Activated T-cell treated with anti-CD3 and anti-CD28 coated beads, Interleukin-2, amount 50 U/mL, for 24 hours (primary cell): ENCODE measurements at regions not wholly inside any gene's neighbourhood (a gene's known extent, or its start where the extent isn't known, plus 50 kb on each side); places are given as distances from the start of the nearest gene placed in this dataset.

ENCODE experiments used
- DNase-seq: peaks from one replicate; pipeline ENCODE4 v3.0.0-alpha.2; 2020
- H3K27ac Mint-ChIP-seq: 2 replicates; pipeline ENCODE4 v1.8.0; 2020; ENCODE audit warnings: mild to moderate bottlenecking, mixed read lengths
- H3K27me3 Mint-ChIP-seq: 2 replicates; pipeline ENCODE4 v1.8.0; 2020; ENCODE audit warnings: mixed read lengths
- H3K36me3 Mint-ChIP-seq: 2 replicates; pipeline ENCODE4 v1.8.0; 2020; ENCODE audit warnings: low read depth, mixed read lengths
- H3K4me1 Mint-ChIP-seq: 2 replicates; pipeline ENCODE4 v1.8.0; 2020; ENCODE audit warnings: low read depth, mixed read lengths
- H3K4me3 Mint-ChIP-seq: 2 replicates; pipeline ENCODE4 v1.8.0; 2020; ENCODE audit warnings: mild to moderate bottlenecking, moderate library complexity, mixed read lengths
- H3K9me3 Mint-ChIP-seq: 2 replicates; pipeline ENCODE4 v1.8.0; 2020; ENCODE audit warnings: mixed read lengths

GRCh38 chr9:86843206-86843605, 104.1 kb downstream of the GAS1 start:
- DNase-seq: no peak
- H3K9me3 Mint-ChIP-seq: no peaks in the 10 kb centered on the region
- H3K4me1 Mint-ChIP-seq: no peaks in the 10 kb centered on the region
- H3K4me3 Mint-ChIP-seq: no peak overlapping the region
- H3K27ac Mint-ChIP-seq: no peak overlapping the region
- peaks cover 15% of the 10 kb centered on the region for H3K27me3 Mint-ChIP-seq
- no peaks in the 10 kb centered on the region for H3K36me3 Mint-ChIP-seq

GRCh38 chr9:86842573-86842972, 104.7 kb downstream of the GAS1 start:
- no peak for DNase-seq
- no peaks in the 10 kb centered on the region for H3K4me1 Mint-ChIP-seq
- H3K4me3 Mint-ChIP-seq: no peak overlapping the region
- H3K27me3 Mint-ChIP-seq: peaks cover 15% of the 10 kb centered on the region
- H3K27ac Mint-ChIP-seq: no peak overlapping the region
- no peaks in the 10 kb centered on the region for H3K36me3 Mint-ChIP-seq
- H3K9me3 Mint-ChIP-seq: no peaks in the 10 kb centered on the region

- no peaks in the 10 kb centered on the region for H3K36me3 Mint-ChIP-seq
- no peak overlapping the region for H3K27ac Mint-ChIP-seq
- H3K4me3 Mint-ChIP-seq: no peak overlapping the region
- H3K27me3 Mint-ChIP-seq: peaks cover 30% of the 10 kb centered on the region
- DNase-seq: no peak
- no peaks in the 10 kb centered on the region for H3K9me3 Mint-ChIP-seq
- no peaks in the 10 kb centered on the region for H3K4me1 Mint-ChIP-seq
Observed at GRCh38 chr9:86839522-86839921, 107.8 kb downstream of the GAS1 start.

GRCh38 chr9:86838519-86839497, 108.5 kb downstream of the GAS1 start:
- Mint-ChIP-seq H3K4me1 (no peaks in the 10 kb centered on the region), H3K9me3 (no peaks in the 10 kb centered on the region), H3K27me3 (peaks cover 30% of the 10 kb centered on the region)

GRCh38 chr9:86837345-86837744, 110.0 kb downstream of the GAS1 start:
- no peak overlapping the region for H3K4me3 Mint-ChIP-seq
- no peak for DNase-seq
- peaks cover 28% of the 10 kb centered on the region for H3K27me3 Mint-ChIP-seq
- H3K27ac Mint-ChIP-seq: no peak overlapping the region
- no peaks in the 10 kb centered on the region for H3K36me3 Mint-ChIP-seq
- H3K4me1 Mint-ChIP-seq: no peaks in the 10 kb centered on the region
- H3K9me3 Mint-ChIP-seq: no peaks in the 10 kb centered on the region

More at GRCh38 chr9:86838519-86839497, 108.5 kb downstream of the GAS1 start:
- H3K4me3 Mint-ChIP-seq: no peak overlapping the region
- H3K36me3 Mint-ChIP-seq: no peaks in the 10 kb centered on the region
- H3K27ac Mint-ChIP-seq: no peak overlapping the region
- DNase-seq: no peak

GRCh38 chr9:86836797-86837196, 110.5 kb downstream of the GAS1 start:
- Mint-ChIP-seq H3K27me3 (peaks cover 30% of the 10 kb centered on the region), H3K4me3 (no peak overlapping the region), H3K27ac (no peak overlapping the region), H3K36me3 (no peaks in the 10 kb centered on the region), H3K9me3 (no peaks in the 10 kb centered on the region), H3K4me1 (no peaks in the 10 kb centered on the region)
- no peak for DNase-seq

- no peaks in the 10 kb centered on the region for H3K36me3 Mint-ChIP-seq
Observed at GRCh38 chr9:86836266-86836665, 111.0 kb downstream of the GAS1 start.

GRCh38 chr9:86830356-86830755, 117.0 kb downstream of the GAS1 start:
- H3K4me3 Mint-ChIP-seq: no peak overlapping the region
- no peaks in the 10 kb centered on the region for H3K9me3 Mint-ChIP-seq
- no peaks in the 10 kb centered on the region for H3K4me1 Mint-ChIP-seq
- H3K36me3 Mint-ChIP-seq: no peaks in the 10 kb centered on the region
- DNase-seq: no peak
- H3K27me3 Mint-ChIP-seq: peaks cover 9% of the 10 kb centered on the region
- no peak overlapping the region for H3K27ac Mint-ChIP-seq

More at GRCh38 chr9:86836266-86836665, 111.0 kb downstream of the GAS1 start:
- DNase-seq: no peak
- no peak overlapping the region for H3K4me3 Mint-ChIP-seq
- H3K9me3 Mint-ChIP-seq: no peaks in the 10 kb centered on the region
- no peak overlapping the region for H3K27ac Mint-ChIP-seq
- peaks cover 30% of the 10 kb centered on the region for H3K27me3 Mint-ChIP-seq
- H3K4me1 Mint-ChIP-seq: no peaks in the 10 kb centered on the region

- Mint-ChIP-seq H3K4me1 (no peaks in the 10 kb centered on the region), H3K27me3 (peaks cover 3% of the 10 kb centered on the region), H3K4me3 (no peak overlapping the region), H3K36me3 (no peaks in the 10 kb centered on the region), H3K27ac (no peak overlapping the region), H3K9me3 (no peaks in the 10 kb centered on the region)
- DNase-seq: no peak
Observed at GRCh38 chr9:86829496-86830046, 117.7 kb downstream of the GAS1 start.

- Mint-ChIP-seq H3K27ac (no peak overlapping the region), H3K4me3 (no peak overlapping the region), H3K9me3 (no peaks in the 10 kb centered on the region), H3K4me1 (no peaks in the 10 kb centered on the region), H3K36me3 (no peaks in the 10 kb centered on the region), H3K27me3 (peaks cover 3% of the 10 kb centered on the region)
- DNase-seq: no peak
Observed at GRCh38 chr9:86828631-86829030, 118.7 kb downstream of the GAS1 start.

GRCh38 chr9:86827893-86828292, 119.4 kb downstream of the GAS1 start:
- no peak overlapping the region for H3K27ac Mint-ChIP-seq
- no peak overlapping the region for H3K4me3 Mint-ChIP-seq
- H3K4me1 Mint-ChIP-seq: no peaks in the 10 kb centered on the region

GRCh38 chr9:86825299-86825698, 122.0 kb downstream of the GAS1 start:
- no peaks in the 10 kb centered on the region for H3K36me3 Mint-ChIP-seq
- H3K27me3 Mint-ChIP-seq: no peaks in the 10 kb centered on the region
- no peak overlapping the region for H3K27ac Mint-ChIP-seq
- H3K9me3 Mint-ChIP-seq: no peaks in the 10 kb centered on the region
- no peak for DNase-seq
- H3K4me3 Mint-ChIP-seq: no peak overlapping the region
- H3K4me1 Mint-ChIP-seq: no peaks in the 10 kb centered on the region

More at GRCh38 chr9:86827893-86828292, 119.4 kb downstream of the GAS1 start:
- no peaks in the 10 kb centered on the region for H3K9me3 Mint-ChIP-seq
- DNase-seq: no peak
- H3K27me3 Mint-ChIP-seq: peaks cover 3% of the 10 kb centered on the region
- H3K36me3 Mint-ChIP-seq: no peaks in the 10 kb centered on the region

- Mint-ChIP-seq H3K27ac (no peak overlapping the region), H3K27me3 (no peaks in the 10 kb centered on the region), H3K9me3 (no peaks in the 10 kb centered on the region), H3K36me3 (no peaks in the 10 kb centered on the region), H3K4me1 (no peaks in the 10 kb centered on the region), H3K4me3 (no peak overlapping the region)
- no peak for DNase-seq
Observed at GRCh38 chr9:86822006-86822801, 125.1 kb downstream of the GAS1 start.

GRCh38 chr9:86821006-86821845, 126.1 kb downstream of the GAS1 start:
- H3K4me1 Mint-ChIP-seq: no peaks in the 10 kb centered on the region
- no peak for DNase-seq
- H3K9me3 Mint-ChIP-seq: no peaks in the 10 kb centered on the region
- no peak overlapping the region for H3K4me3 Mint-ChIP-seq
- no peak overlapping the region for H3K27ac Mint-ChIP-seq
- H3K27me3 Mint-ChIP-seq: peaks cover 3% of the 10 kb centered on the region
- no peaks in the 10 kb centered on the region for H3K36me3 Mint-ChIP-seq
